HG02610 (cell line): ENCODE measurements at regions not wholly inside any gene's neighbourhood (a gene's known extent, or its start where the extent isn't known, plus 50 kb on each side); places are given as distances from the start of the nearest gene placed in this dataset.

ENCODE experiments used
- ATAC-seq: cut with Tn5 transposase; IDR thresholded peaks from one replicate; pipeline ENCODE4 v1.9.1; 2021; ENCODE audit warnings: mild to moderate bottlenecking, moderate library complexity; ENCODE audit not compliant: unreplicated experiment

DNA sequence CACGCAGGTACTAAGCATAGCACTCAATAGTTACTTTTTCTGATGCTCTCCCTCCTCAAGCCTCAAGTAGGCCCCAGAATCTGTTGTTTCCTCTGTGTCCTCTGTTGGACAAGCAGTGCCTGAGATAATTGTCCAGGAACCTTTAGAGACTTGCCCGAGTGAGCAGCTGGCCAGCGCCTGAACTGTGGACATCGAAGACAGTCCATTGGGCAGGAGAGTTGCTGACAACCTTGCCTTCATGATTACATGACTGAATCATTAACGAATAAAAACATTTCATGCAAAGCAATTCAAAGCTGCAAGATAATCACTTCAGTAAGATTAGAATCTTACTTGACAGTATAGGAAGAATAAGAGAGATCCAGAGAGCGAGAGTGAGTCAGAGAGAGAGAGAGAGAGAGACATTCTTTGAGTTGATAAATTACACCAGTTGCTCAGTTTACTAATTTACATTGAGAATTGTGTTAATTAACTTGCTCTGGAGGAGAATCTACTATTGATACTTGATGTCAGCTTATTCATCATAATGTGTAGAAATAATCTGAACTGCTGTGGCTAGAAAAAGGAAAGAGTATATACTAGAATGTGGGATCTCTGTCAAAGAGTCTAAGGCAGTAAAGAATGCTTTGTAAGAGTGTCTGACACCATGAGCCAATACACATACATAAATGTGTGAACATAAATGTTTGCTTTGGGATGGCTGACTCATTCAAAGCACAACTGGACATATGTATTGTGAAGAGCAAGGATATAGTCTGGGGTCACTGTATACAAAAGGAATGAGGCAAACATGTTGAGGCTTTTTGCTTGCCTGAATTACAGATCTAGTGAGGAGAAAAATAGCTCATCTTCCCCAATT is 216.0 kb downstream of the ZNF326 start:
- no peak for ATAC-seq

DNA sequence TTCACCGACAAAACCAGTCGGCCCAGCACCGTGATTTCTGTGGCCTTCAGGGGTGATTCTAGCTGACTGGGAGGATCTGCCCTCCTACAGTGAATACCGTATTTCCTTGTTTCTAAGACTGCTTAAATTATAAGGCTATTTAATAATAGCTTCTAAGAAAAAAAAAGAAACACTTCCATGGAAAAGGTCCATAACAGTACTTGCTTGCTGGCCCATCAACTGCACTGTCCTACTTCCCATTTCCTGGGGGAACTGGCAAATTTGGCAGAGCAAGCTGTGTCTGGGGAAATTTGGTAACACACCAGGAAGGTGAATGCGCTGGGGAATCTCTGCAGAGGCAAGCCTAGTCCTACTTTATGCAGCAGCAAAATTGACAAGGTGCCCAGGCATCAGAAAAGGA is 214.0 kb downstream of the ZNF326 start:
- ATAC-seq: no peak

DNA sequence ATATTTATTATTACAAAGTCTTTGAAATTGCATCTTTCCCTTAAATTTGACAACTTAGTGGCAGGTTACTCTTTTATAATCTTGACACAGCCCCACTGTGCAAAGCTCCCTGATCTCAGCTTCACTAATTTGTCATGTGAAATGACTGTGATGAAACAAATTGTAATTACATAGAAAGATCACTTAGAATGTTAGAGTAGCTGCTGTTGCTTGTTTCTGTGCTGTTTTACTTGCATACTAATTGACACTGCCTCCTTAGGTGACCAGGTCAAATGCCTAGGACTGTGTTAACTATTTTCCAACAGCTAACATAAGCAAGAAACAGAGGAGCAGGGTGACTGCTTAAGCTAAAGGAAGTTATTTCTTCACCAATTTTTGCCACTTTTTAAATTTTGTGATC is 211.3 kb downstream of the ZNF326 start:
- ATAC-seq: no peak

DNA sequence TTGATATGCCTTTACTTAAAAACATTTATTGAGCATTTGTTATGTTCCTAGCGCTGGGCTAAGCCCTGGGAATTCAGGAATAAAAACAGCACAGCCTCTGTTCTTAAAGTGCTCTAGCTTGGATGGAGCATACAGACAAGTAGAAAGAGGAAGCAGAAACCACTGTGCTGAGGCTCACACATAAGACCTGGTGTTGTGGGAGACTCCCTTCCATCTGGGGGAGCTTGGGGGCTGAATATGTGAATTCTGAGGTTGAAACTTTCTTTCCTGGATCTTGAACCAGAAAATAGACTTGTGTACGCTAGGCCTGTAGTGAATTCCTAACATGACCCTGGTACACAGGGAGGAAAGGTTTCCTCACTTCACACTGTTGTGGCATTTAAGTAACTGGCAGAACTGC is 209.9 kb downstream of the ZNF326 start:
- no peak for ATAC-seq

DNA sequence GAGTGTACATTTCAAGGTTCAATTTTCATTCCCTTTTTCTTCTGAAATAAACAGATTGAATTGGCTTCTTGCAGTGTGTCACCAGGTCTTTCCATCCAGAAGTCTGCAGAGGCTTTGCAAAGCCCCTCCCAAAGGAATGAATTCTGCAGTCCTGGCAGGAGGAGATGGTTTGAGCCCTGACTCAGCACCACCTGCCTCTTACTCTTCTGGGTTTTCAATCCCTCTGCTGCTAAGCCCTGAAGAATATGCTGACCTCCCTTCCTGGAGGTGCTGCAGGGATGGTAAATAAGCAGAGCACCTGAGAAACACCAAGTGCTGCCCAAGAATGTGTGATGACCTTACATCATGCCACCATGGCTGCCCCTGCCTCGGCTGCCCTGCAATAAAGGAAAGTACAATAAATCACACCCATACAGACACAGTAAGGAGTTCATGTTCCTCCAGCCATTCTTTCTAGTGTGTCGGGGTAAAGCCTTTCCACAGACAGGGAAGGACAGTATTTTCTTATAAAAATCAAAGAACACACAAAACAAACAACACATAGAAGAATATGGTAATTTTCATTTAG is 209.2 kb downstream of the ZNF326 start:
- no peak for ATAC-seq

DNA sequence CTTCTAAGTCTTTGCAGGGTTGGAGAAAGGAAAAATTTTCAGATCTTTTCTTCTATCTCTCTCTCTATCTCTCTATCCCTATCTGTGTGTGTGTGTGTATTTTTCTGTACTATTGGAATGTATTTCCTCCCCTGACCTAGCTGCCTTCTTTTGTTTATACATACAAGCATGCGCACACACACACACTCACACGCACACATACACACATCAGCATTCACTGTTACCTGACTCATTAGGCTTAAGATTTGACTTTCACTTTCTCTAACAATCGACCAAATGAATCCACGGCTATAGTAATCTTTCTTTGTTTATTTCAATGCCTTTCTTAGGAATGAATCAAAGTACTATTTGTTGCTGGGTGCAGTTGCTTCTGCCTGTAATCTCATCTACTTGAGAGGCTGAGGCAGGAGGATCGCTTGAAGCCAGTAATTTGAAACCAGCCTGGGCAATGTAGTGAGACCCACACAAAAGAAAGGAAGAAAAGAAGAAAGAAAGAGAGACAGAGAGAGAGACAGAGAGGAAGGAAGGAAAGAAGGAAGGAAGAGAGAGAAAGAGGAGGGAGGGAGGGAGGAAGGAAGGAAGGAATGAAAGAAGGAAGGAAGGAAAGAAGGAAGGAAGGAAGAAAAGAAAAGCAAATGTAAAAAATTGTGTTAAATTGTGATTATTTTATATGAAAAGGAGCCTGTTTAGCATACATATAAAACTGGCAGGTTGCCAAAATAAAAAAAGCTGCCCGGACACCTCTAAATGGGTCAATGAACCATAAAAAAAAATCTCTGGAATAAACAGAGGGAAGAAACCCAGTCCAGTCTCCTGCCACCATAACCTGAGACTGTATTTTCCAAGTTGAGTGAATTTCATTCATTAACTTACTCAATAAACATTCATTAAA is 206.8 kb downstream of the ZNF326 start:
- no peak for ATAC-seq

DNA sequence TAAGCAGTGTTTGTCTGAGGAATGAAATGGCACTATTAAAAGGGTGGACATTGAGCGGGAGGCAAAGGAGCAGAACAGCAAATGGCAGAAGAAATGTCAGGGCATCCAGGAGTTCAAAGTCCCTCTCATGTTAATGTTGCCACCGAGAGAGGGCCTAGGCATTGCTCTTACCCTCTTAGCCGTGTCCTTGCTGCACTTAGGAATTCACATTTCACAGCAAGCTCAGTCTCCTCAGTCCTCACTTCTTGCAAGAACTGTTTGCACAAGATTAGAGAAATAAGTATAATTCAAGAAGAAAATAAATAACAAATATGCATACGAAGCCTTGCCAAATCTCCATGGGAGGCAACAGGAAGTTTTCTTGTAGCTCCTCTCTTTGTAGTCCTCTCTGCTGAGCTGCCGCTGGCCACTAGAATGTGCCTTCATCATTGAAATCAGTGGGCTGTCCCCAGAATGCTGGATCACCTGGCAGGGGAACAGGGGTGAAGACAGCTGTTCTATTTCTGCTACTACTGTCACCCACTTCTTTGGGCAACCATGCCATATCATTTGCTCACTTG is 205.8 kb downstream of the ZNF326 start:
- ATAC-seq: no peak

DNA sequence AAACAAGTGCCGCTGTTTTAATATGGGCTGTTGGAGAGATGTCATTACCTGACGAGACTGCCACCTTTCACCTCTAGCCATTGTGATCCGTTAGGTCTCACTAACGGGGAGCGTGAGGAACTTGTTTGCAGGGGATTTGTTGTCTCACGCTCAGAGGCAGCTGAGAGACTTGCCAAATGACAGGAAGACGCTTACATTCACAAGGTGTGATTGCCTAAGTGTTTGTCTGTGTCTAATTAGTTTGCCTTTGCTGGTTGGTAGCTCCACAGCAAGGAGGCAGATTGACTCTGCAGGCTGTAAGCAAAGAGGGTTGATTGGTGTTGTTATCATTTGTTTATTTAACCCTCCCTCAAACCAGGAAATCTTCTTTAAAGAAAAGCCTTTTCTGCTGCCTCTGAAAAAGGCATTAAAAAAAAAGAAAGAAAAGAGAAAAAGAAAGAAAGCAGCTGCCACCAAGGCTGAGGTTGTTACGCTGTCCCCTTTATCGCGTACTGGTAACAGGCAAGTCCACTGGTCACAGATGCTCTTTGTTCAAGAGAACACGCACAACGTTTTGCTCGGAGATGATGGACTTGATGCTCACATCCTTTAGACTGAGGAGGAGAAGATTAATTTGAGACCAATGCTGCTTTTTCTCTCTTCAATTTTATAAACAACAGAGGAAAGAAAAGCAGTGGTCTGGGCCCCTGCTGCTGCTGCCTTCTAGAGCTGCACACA is 203.9 kb downstream of the ZNF326 start:
- ATAC-seq: no peak

DNA sequence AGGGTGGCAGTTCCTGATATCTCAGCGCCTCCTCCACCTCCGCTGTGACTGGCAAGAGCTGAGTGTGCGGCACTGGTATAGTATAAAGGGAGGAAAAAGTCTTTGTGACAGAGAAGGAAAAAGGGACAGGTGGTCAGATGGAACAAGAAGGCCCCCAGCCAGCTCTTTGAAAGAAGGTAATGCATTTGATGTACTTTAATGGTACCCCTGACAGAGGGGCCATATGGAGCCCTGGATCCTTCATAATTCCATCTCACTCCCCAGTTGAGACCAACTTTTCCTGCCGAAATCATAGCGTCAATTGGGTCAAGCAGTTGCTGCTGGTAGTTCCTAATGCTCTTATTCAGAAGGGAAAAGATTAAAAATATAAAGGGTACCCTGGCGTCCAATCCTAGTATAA is 198.2 kb downstream of the ZNF326 start:
- ATAC-seq: no peak

DNA sequence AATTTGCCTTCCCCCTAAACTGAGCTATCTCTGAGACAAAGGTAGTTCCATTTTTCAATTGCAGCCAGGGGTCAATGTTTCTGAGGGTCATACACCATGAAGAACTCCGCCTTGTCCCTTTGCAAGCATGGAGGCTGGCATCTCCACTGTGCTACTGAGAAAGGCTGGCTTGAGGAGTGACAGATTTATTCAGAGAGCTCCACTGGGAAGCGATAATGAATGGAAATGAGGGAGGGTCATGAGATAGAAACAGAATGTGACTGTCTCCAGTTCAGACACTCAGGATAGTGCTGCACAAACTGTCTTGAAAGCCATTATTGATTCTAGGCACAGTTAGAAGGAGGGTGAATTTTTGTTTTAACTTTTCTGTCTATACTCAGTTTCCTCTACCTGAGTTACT is 197.5 kb downstream of the ZNF326 start:
- no peak for ATAC-seq

DNA sequence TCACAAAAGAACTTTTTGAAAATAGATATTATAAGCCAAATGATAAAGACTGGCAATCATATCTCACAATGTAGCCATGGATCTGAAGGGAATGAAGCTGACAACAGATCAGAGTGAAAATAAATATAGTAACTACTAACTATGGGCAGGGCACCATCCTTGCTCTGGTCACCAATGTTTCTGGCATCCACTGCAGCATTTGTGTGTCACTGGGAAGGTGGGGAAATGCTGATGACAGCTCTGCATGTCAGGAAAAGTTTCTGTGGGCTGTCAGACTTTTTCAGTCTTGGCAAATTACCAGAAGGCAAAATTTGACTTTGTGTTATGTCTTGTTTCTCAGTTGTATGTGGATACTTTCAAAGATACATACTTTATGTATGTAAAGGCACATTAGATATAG is 195.6 kb downstream of the ZNF326 start:
- ATAC-seq: no peak

DNA sequence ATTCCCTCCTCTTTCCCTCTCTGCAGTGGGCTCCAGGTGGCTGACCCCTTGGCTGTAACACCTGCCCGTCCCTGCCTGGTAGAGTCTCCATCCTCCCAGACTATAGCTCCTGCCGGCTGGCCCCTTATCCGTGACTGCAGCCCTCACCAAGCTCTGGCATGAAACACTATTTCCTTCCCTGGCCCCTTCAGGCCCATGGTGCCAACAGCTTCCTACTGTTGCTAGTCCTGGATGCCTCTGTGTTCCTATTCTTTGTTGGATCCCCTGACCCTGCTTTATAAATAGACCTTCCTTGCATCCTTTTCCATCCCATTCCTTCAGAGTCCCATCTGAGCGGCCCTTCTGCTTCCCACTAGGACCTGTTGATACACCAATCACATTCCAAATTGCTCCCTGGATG is 195.0 kb downstream of the ZNF326 start:
- no peak for ATAC-seq

DNA sequence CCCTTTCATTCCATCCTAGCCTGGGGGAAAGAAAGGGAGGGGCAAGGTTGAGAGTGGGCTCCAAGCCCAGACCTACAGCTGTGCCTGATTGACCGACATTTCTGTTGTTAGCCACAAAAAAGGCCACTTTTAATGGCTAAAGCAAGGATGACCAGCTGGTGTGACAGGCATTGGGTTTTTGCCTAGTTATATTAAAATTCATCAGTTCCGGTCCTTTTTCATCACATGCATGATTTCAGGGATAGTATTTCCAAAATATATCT is 192.3 kb downstream of the ZNF326 start:
- ATAC-seq: no peak

DNA sequence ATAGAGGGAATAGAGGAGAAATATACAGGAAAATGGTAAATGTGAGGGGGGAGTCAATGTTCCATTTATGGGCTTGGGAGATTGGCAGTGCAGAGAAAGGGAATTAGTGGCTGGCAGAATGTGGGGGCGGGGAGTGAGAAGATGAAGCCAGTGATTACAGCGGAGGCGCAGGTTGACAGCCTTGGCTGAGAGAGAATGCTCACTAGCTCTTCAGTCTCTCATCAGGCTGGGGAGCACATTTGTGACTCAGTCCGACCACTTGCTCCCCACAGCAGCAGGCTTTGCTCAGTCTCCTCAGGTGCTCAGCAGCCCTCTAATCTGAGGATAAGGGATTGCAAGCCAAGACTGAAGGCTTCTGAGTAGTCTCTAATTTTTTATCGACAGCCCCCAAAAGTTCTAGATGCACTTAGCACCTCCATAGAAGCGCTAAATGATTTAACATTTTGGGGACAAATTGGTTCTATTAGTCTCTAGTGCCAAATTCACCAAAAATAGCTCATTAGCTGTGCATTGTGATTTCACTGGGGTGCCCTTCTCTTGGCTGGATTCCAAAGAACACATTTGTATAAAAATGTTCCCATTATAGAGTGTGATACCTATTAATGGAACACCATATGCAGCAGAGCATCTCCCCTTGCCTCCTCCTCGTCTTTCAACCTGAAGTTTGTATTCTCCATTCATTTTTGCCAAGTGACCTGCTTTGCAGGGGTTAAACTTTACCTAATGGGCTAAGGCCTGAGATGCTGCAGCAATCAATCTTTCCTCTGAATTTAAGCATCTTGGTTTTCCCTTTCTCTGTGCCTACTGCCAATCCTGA is 191.8 kb downstream of the ZNF326 start:
- no peak for ATAC-seq

DNA sequence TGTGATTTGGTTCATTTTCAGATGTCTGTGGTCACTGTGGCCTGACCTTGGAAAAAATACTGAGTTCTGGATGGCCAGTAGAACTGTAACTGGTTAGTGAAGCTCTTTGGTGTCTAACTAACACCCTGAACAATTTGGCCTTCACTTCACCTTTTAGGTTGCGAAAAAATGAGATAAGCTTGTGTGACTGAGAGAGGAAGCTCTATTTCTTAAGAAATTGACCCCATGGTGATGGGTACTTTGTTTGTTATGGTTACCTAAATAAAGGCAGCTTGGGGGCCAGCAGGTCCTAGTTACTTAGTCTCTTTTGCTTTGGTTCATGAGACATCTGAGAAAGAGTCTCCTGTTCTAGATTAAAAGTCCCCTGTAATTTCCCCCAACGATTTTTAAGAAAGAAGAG is 181.6 kb downstream of the ZNF326 start:
- no peak for ATAC-seq

DNA sequence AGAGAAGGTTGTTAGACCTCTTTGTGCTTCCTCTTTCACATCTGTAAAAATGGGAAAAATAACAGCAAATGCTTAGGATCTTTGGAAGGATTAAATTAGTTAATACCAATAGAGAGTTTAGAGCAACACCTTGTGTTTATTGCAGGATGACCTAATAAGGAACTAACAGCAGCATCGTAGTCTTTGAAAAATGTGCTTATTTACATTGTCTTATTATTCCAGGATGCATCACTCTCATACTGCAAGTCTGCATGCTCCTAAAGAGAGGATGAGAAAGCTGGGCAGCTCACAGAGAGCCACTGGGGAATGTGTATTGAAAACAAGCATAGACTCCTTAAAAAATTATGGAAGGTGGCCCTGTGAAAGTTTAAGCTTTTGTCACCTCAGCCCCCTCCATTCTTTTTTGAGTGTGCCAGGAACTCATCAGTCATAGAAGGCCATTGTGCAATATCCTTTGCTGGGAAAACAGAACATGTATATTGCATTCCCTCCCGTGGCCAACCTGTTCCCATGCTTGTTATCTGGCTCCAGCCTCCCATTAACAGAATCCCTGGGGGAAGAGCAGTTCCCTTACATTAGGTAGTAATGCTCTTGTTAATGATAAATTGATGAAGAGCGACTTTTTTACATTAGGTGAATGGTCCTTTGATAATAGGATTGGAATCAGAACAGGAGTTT is 180.7 kb downstream of the ZNF326 start:
- ATAC-seq: no peak

DNA sequence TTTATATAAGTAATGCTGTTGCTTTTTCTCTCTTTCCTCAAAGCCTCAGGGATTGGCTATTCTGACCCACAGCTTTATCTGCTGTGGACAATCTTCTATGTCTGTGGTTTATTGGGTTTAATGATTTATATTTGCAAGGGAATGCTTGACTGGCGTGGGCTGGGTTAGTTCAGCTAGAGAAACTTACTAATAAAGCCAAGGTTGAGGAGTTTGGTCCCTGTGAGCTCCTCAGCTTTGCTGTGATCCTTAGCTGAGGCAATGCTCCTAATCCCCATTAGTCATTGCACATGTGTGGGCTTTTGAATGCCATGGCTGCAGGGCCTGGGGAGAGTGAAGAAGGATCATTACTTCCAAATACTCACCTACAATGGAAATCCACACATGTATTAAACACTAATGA is 179.3 kb downstream of the ZNF326 start:
- ATAC-seq: no peak

DNA sequence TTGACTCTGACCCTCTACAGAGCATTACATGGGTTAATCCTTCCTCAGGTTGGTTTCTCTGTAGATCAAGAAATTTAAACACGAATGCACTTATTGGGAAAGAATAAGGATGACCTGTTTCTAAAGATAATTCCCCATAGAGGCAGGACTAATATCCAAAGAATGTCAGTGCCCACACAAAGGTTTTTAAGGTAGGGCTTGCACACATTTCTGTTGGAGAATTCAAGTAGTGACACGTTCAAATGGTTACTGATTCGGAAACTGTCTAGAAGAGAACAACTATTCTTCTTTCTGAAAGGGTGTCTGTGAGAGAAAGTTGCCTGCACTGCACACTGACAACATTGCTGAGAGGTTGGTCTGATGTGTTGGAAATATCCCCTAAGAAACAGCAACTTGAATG is 167.3 kb downstream of the ZNF326 start:
- no peak for ATAC-seq

DNA sequence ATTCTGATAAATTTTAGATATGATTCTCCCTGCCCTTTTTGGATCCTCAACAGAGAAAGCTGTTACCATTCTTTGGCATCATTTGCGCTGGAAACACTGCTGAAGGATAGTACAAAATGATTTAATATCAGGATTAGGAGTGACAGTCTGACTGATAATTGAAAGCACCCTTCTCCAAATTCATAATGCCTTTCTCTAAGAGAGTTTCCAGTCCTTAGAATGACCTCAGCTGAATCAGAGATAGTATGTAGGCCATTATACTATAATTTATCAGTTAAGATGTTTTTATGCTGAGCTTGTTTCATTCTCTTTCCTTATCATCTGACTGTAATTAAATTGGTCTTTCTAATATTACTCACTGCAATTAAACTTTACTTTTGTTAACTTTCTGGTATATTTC is 166.7 kb downstream of the ZNF326 start:
- ATAC-seq: no peak
